K562 (cell line): ENCODE measurements at regions not wholly inside any gene's neighbourhood (a gene's known extent, or its start where the extent isn't known, plus 50 kb on each side); places are given as distances from the start of the nearest gene placed in this dataset.

ENCODE experiments used
- ATAC-seq: fragments of 200-7000 bp; cut with Tn5 transposase; 3 replicates; pipeline ENCODE4 v1.9.1; 2020; ENCODE audit warnings: moderate library complexity
- BruUV-seq: library from RNA; stranded (reverse); fragments of 400-500 nt; replicated peaks from 2 replicates; lab custom pipeline; 2021; lab: Mats Ljungman, UMichigan
- CTCF ChIA-PET: fragments of 300-600 bp; formaldehyde crosslinking; extraction: SDS; loops from one replicate; lab custom pipeline; 2021; ENCODE audit warnings: low intra/inter-chr PET ratio; lab: Yijun Ruan, JAX
- POLR2A ChIA-PET: fragments of 300-600, 350-650 bp; sonication (Branson Sonifier 250); formaldehyde crosslinking; extraction: SDS; loops from one replicate; lab custom pipeline; 2021; ENCODE audit warnings: antibody characterized with exemption, inconsistent platforms; lab: Yijun Ruan, JAX
- DNase-seq, 4 experiments: peaks; one replicate each; pipeline versions ENCODE4 v3.0.0 to v3.0.0-alpha.2; 2011 to 2018; ENCODE audit warnings: low spot score in 3 of 4, mixed read lengths in 3 of 4; ENCODE audit errors: extremely low read depth in 1 of 4
- FAIRE-seq: peaks from 2 replicates; lab custom pipeline; 2011; peaks lifted over from hg19 to GRCh38; lab: Jason Lieb, UNC
- H2AFZ ChIP-seq: 2 replicates; pipeline ENCODE4 v1.6.0; 2011; ENCODE audit warnings: low read depth, low read length, control low read depth, inconsistent platforms
- H3K27ac ChIP-seq: fragments of 200-600 bp; 3 replicates; pipeline ENCODE4 v1.8.0; 2011; ENCODE audit warnings: low read depth, mild to moderate bottlenecking, control low read depth, inconsistent platforms, low read length, moderate library complexity, mixed read lengths; ENCODE audit errors: extremely low read depth
- H3K27me3 ChIP-seq, 2 experiments: fragments of 300-600 bp in 1 of 2; 2 replicates in 1 of 2; 3 replicates in 1 of 2; pipeline versions ENCODE4 v1.6.0 to v1.8.0; 2011; ENCODE audit warnings: inconsistent platforms in 2 of 2, low read length in 2 of 2, mild to moderate bottlenecking in 1 of 2, mixed read lengths in 1 of 2, moderate library complexity in 1 of 2; ENCODE audit not compliant: control insufficient read depth in 2 of 2, insufficient read depth in 2 of 2
- H3K36me3 ChIP-seq: fragments of 300-600 bp; 3 replicates; pipeline ENCODE4 v1.8.0; 2011; ENCODE audit warnings: mild to moderate bottlenecking, low read length, inconsistent platforms; ENCODE audit not compliant: control insufficient read depth, insufficient read depth
- H3K4me1 ChIP-seq, 2 experiments: fragments of 200-600 bp in 1 of 2; replicated peaks in 1 of 2; 2 replicates in 1 of 2; 3 replicates in 1 of 2; pipeline versions ENCODE4 v1.5.1 to v1.8.0; 2011; ENCODE audit warnings: inconsistent platforms in 2 of 2, low read length in 2 of 2, mild to moderate bottlenecking in 1 of 2, mixed read lengths in 1 of 2, moderate library complexity in 1 of 2; ENCODE audit not compliant: control insufficient read depth in 2 of 2, insufficient read depth in 2 of 2
- H3K4me2 ChIP-seq: 2 replicates; pipeline ENCODE4 v1.6.1; 2011; ENCODE audit warnings: low read length, control low read depth, inconsistent platforms, mixed read lengths; ENCODE audit not compliant: insufficient read depth
- H3K4me3 ChIP-seq: fragments of 200-600 bp; sonication (generic), shearing (Covaris generic); 2 replicates; pipeline ENCODE4 v1.5.1; 2016; ENCODE audit warnings: control low read depth, inconsistent platforms
- H3K79me2 ChIP-seq: fragments of 200-600 bp; 3 replicates; pipeline ENCODE4 v1.8.0; 2011; ENCODE audit warnings: low read length, inconsistent platforms; ENCODE audit not compliant: control insufficient read depth, insufficient read depth
- H3K9ac ChIP-seq, 2 experiments: 2 replicates each; pipeline versions ENCODE4 v1.6.0 to v1.6.1; 2011; ENCODE audit warnings: low read depth in 2 of 2, low read length in 2 of 2, control low read depth in 1 of 2, inconsistent platforms in 1 of 2, mild to moderate bottlenecking in 1 of 2, mixed read lengths in 1 of 2; ENCODE audit not compliant: insufficient read depth in 1 of 2
- H3K9me1 ChIP-seq: one replicate; pipeline ENCODE4 v1.6.0; 2011; ENCODE audit warnings: inconsistent platforms, mild to moderate bottlenecking, low read length, moderate library complexity; ENCODE audit not compliant: control insufficient read depth, insufficient read depth
- H3K9me3 ChIP-seq: replicated peaks from 2 replicates; pipeline ENCODE4 v1.5.1; 2011; ENCODE audit warnings: low read depth, low read length, inconsistent platforms; ENCODE audit not compliant: control insufficient read depth, insufficient read depth
- H4K20me1 ChIP-seq: replicated peaks from 2 replicates; pipeline ENCODE4 v1.6.1; 2011; ENCODE audit warnings: low read length, inconsistent platforms, mixed read lengths; ENCODE audit not compliant: control insufficient read depth, insufficient read depth
- BHLHE40 ChIP-seq: IDR thresholded peaks from 2 replicates; pipeline ENCODE4 v1.6.1; 2011; ENCODE audit warnings: low read length, improper control_type of control experiment
- BRCA1 ChIP-seq, 2 experiments: fragments of 450-650 bp in 1 of 2; sonication (generic) in 1 of 2; formaldehyde crosslinking in 1 of 2; IDR thresholded peaks; 2 replicates each; pipeline versions ENCODE4 v1.5.0 to v1.6.1; 2017 to 2020; ENCODE audit warnings: mild to moderate bottlenecking in 1 of 2, missing genetic modification reagents in 1 of 2
- CREM ChIP-seq: IDR thresholded peaks from 2 replicates; pipeline ENCODE4 v1.6.1; 2014; ENCODE audit warnings: antibody characterized with exemption, low read depth
- EHMT2 ChIP-seq: fragments of 450-650 bp; IDR thresholded peaks from 2 replicates; pipeline ENCODE4 v1.6.1; 2018; ENCODE audit warnings: antibody characterized with exemption
- FUS ChIP-seq: fragments of 200-400 bp; formaldehyde crosslinking; optimal IDR thresholded peaks from 2 replicates; pipeline ENCODE3; 2017; ENCODE audit warnings: low read depth, low read length
- GTF2B ChIP-seq: IDR thresholded peaks from 2 replicates; pipeline ENCODE4 v1.6.1; 2011; ENCODE audit not compliant: insufficient read length; ENCODE audit errors: extremely low read depth
- HNRNPLL ChIP-seq: fragments of 200-400 bp; formaldehyde crosslinking; IDR thresholded peaks from 2 replicates; pipeline ENCODE4 v1.6.1; 2017; ENCODE audit warnings: low read length, low read depth, mild to moderate bottlenecking; ENCODE audit not compliant: poor library complexity, severe bottlenecking
- KDM4B ChIP-seq, 2 experiments: fragments of 450-650 bp in 1 of 2; sonication (generic) in 1 of 2; IDR thresholded peaks; 2 replicates each; pipeline ENCODE4 v1.6.1; 2016 to 2017; ENCODE audit warnings: borderline replicate concordance in 2 of 2, antibody characterized with exemption in 1 of 2, low read depth in 1 of 2, mild to moderate bottlenecking in 1 of 2
- NELFE ChIP-seq: IDR thresholded peaks from 2 replicates; pipeline ENCODE4 v1.6.1; 2011; ENCODE audit warnings: mild to moderate bottlenecking; ENCODE audit not compliant: insufficient read depth, insufficient read length
- PTRF ChIP-seq: fragments of 450-650 bp; IDR thresholded peaks from 2 replicates; pipeline ENCODE4 v1.6.1; 2016; ENCODE audit warnings: mild to moderate bottlenecking, missing genetic modification characterization, missing compliant biosample characterization
- U2AF1 ChIP-seq: fragments of 200-400 bp; formaldehyde crosslinking; optimal IDR thresholded peaks from 2 replicates; pipeline ENCODE3; 2017; ENCODE audit warnings: mild to moderate bottlenecking, low read depth, low read length, moderate library complexity
- ZNF12 ChIP-seq: sonication (generic); formaldehyde crosslinking; IDR thresholded peaks from 2 replicates; pipeline ENCODE4 v1.4.0; 2020; ENCODE audit warnings: mild to moderate bottlenecking, missing genetic modification reagents
- WGBS: fragments of 100-300 bp; shearing (Covaris generic); methylation state at CpG from one replicate; pipeline ENCODE4 v1.1.6; 2016; ENCODE audit warnings: low coverage, mixed read lengths; ENCODE audit not compliant: insufficient coverage; ENCODE audit errors: missing lambda C conversion rate; 5-methylcytosine and 5-hydroxymethylcytosine counted together
- in situ Hi-C: fragments of 300-500 bp; cut with MboI; formaldehyde crosslinking; loops from 4 replicates; pipeline ENCODE4 v1.15.0; 2018; ENCODE audit warnings: inconsistent platforms, mixed read lengths
- intact Hi-C: fragments of 100-400 bp; cut with micrococcal nuclease; formaldehyde crosslinking; loops from 2 replicates; pipeline ENCODE4 v1.14.2; 2022

DNA sequence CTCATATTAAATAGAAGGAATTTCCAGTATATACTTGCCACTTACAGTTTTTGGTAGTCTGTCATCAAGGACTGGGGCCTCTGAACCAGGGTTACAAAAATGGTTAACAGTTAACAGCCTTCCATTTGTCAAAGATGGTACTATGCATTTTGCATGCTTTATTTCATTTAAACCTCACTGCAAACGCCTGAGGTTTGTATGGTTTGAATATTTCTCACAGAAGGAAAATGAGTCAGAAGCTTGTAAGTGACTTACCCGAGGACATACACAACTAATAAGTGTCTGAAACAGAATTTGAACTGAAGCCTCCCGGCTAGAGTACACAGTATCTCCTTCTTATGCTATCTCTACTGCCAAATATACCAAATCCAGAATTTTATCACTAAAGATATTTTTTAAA lies 1593.5 kb upstream of the ACVR2A start (continued):
- no peak for TF ChIP-seq GTF2B
- TF ChIP-seq EHMT2 = no peak
- no peak for TF ChIP-seq PTRF
- no peak for TF ChIP-seq CREM
- TF ChIP-seq BHLHE40 = no peak
- no peak for TF ChIP-seq NELFE
- no peak for TF ChIP-seq KDM4B (IDR thresholded peaks at IDR 0.05; ENCODE audit: borderline replicate concordance in 2 of 2, low read depth in 1 of 2)
- no peak for TF ChIP-seq FUS
- no peak for TF ChIP-seq U2AF1
- TF ChIP-seq, all 486 proteins: peak for 0

DNA sequence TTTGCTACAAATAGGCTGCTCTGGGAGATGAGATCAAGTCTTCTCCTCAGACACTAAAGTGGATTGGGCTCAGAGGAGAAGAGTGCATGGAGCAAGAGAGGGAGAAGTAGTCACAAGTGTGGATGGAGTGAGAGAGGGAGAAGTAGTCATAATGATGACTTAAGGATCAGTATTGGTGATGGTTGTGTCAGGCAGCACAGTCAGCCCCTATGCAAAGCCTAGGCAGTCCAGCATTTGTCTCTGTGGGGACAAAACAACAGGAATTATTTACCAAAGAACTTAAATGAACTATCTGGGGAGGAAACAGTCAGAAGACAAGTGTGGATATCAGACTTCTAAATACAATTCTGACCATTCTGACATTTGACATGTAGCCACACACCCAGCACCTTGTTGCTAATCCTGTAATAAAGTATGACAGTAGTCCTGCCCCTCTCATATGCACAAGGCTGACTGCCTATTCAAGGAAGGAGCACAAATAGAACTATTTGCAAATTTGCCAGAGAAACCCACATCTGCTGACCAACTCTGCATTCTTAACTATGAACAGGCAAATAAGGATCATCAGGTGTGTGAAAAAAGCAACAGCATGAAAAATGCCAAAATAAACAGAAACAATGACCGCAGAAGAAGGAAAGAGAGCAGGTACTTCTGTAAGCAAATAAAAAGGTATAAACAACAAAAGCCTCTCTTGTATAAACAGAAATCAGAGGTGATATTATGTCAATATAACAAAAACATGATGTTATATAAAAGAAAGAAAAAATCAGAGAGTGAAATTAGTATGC lies 1597.9 kb upstream of the ACVR2A start:
- H3K9me3 ChIP-seq = no peaks in the 10 kb centered on the region
- no peak overlapping the region for H3K4me2 ChIP-seq
- FAIRE-seq (no peak), DNase-seq (no peak)
- H3K27me3 ChIP-seq = no peaks in the 10 kb centered on the region
- TF ChIP-seq HNRNPLL = no peak
- TF ChIP-seq BRCA1 (IDR thresholded peaks at IDR 0.05) = no peak
- TF ChIP-seq BRCA1 (CRISPR knock-in tag; IDR thresholded peaks at IDR 0.05) = no peak
- no peak for TF ChIP-seq ZNF12
- TF ChIP-seq, all 486 proteins: peak for 0
- Histone ChIP-seq H3K9me1 (no peaks in the 10 kb centered on the region), H3K9ac (no peak overlapping the region), H3K4me1 (no peaks in the 10 kb centered on the region), H4K20me1 (no peaks in the 10 kb centered on the region), H3K4me3 (no peak overlapping the region), H3K27ac (no peak overlapping the region), H3K79me2 (no peaks in the 10 kb centered on the region), H3K36me3 (no peaks in the 10 kb centered on the region), H2AFZ (no peak overlapping the region)
- ATAC-seq = no peak
- BruUV-seq = no TSS peak
- CTCF ChIA-PET = no interaction called here
- POLR2A ChIA-PET = no interaction called here
- 0% methylated on average over 1 of the region's 1 CpG for WGBS
- in situ Hi-C loops = no loop called here
- intact Hi-C loops = no loop called here
